ENCODE measurements at regions not wholly inside any gene's neighbourhood (a gene's known extent, or its start where the extent isn't known, plus 50 kb on each side); places are given as distances from the start of the nearest gene placed in this dataset.

DNA sequence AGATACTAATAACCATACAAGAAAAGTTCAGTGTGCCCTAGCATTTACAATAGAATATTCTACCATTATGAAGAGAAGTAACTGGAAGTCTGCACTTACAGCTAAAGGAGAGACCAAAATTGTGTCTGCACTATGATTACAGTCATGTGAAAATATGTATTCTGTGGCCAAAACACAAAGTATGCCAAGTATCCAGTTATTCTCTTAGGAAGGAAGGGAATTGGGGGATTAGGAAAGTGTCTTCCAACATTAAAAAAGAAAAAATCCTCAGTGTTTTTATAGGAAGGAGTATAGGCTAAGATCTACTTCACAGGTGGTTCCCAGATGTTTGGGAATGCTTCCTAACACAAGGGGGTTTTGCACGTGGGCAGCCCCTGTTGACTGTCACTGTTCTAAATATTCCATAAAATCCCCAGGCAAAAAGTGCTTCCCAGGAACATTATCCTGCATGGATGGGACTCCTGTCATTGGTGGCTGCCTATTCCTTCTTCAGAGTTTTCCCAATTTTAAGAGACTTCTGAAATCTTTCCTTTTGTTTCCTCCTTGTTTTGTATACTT lies 180.2 kb upstream of the KLHL29 start:
- Histone ChIP-seq H3K9me3 (no peaks in the 10 kb centered on the region), H3K27me3 (no peaks in the 10 kb centered on the region), H3K36me3 (no peaks in the 10 kb centered on the region), H3K4me1 (no peaks in the 10 kb centered on the region), H3K27ac (no peak overlapping the region), H3K4me3 (no peak overlapping the region)
- intact Hi-C loops (cut with DNase I; ENCODE audit: low total_unique reads): no loop called here
- no peak for ATAC-seq
- in situ Hi-C loops (cut with MboI; ENCODE audit: low sequenced_read_pairs in 4 of 4): no loop called here
- no peak for TF ChIP-seq POLR2A (IDR thresholded peaks at IDR 0.05)
- TF ChIP-seq, protein P1, sequence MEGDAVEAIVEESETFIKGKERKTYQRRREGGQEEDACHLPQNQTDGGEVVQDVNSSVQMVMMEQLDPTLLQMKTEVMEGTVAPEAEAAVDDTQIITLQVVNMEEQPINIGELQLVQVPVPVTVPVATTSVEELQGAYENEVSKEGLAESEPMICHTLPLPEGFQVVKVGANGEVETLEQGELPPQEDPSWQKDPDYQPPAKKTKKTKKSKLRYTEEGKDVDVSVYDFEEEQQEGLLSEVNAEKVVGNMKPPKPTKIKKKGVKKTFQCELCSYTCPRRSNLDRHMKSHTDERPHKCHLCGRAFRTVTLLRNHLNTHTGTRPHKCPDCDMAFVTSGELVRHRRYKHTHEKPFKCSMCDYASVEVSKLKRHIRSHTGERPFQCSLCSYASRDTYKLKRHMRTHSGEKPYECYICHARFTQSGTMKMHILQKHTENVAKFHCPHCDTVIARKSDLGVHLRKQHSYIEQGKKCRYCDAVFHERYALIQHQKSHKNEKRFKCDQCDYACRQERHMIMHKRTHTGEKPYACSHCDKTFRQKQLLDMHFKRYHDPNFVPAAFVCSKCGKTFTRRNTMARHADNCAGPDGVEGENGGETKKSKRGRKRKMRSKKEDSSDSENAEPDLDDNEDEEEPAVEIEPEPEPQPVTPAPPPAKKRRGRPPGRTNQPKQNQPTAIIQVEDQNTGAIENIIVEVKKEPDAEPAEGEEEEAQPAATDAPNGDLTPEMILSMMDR (IDR thresholded peaks at IDR 0.05 in 4 of 5, conservative IDR thresholded peaks at IDR 0.05 in 1 of 5): no peak
- no peak for DNase-seq

DNA sequence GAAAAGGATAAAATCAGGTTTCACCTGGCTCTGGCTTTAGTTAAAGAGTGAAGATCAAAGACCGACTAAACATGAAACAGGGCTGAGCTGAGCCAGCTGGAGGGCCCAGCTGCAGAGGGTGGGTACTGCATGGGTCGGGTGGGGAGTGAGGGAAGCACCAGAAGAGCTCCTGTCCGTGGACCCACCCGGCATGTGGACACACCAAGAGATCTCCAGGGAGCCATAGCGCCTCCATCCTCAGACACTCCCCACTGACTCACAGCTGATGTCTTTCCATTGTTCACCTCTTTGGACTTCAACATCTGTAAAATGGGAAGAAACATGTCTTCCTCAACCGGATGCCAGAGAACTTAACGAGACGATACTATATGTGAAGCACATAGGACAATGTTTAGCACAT lies 178.3 kb upstream of the KLHL29 start:
- Histone ChIP-seq H3K27ac (no peak overlapping the region), H3K36me3 (no peaks in the 10 kb centered on the region), H3K9me3 (no peaks in the 10 kb centered on the region), H3K27me3 (no peaks in the 10 kb centered on the region), H3K4me3 (no peak overlapping the region), H3K4me1 (no peaks in the 10 kb centered on the region)
- in situ Hi-C loops (cut with MboI; ENCODE audit: low sequenced_read_pairs in 4 of 4) (no loop called here), intact Hi-C loops (cut with DNase I; ENCODE audit: low total_unique reads) (no loop called here)
- no peak for TF ChIP-seq POLR2A (IDR thresholded peaks at IDR 0.05)
- TF ChIP-seq, protein P1 (IDR thresholded peaks at IDR 0.05 in 4 of 5, conservative IDR thresholded peaks at IDR 0.05 in 1 of 5): no peak
- no peak for ATAC-seq
- no peak for DNase-seq

DNA sequence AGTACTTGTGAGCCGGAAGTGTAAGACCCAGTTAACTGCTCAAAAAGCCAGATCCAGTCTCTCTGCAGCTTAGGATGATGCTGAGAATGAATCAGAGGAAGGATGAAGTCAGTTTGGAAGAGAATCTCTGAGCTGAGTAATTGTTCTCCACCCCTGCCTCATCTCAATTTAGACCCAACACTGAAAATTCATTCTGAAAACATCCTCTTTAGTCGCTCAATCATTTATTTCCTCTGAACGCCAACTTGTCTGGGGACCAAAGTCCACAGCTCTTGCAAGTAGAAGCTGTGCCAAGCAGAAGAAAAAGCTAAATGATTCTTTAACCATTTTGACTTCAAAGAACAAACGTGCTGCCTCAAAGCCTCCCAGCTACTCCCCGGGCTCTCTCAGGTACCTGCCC lies 177.1 kb upstream of the KLHL29 start:
- no peak for DNase-seq
- no peak for ATAC-seq
- Histone ChIP-seq H3K4me1 (no peaks in the 10 kb centered on the region), H3K27me3 (no peaks in the 10 kb centered on the region), H3K4me3 (no peak overlapping the region), H3K9me3 (no peaks in the 10 kb centered on the region), H3K27ac (no peak overlapping the region), H3K36me3 (no peaks in the 10 kb centered on the region)
- in situ Hi-C loops (cut with MboI; ENCODE audit: low sequenced_read_pairs in 4 of 4) (no loop called here), intact Hi-C loops (cut with DNase I; ENCODE audit: low total_unique reads) (no loop called here)
- no peak for TF ChIP-seq POLR2A (IDR thresholded peaks at IDR 0.05)
- TF ChIP-seq, protein P1 (IDR thresholded peaks at IDR 0.05 in 4 of 5, conservative IDR thresholded peaks at IDR 0.05 in 1 of 5): no peak

DNA sequence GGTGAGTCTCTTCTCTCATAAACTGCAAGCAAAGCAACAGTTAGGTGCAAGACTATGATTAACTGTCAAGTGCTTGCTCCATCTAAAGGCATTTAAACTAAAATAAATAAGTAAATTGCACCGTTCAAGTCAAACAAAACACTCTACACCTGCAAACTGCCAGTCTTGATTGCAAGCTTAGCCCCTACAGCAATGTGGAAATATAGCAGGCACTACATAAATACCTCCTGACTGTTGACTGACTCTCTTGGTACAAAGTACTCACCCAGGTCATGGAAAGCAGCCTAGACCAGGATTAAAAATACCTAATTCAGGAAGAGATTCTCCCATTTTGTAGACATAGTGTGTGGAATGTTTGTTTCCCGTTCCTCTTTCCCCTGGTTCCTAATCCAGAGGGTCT lies 176.6 kb upstream of the KLHL29 start:
- H3K27me3 ChIP-seq: no peaks in the 10 kb centered on the region
- in situ Hi-C loops (cut with MboI; ENCODE audit: low sequenced_read_pairs in 4 of 4): no loop called here
- H3K4me3 ChIP-seq: no peak overlapping the region
- DNase-seq (no peak), ATAC-seq (no peak)
- no peaks in the 10 kb centered on the region for H3K9me3 ChIP-seq
- no peak overlapping the region for H3K27ac ChIP-seq
- H3K4me1 ChIP-seq: no peaks in the 10 kb centered on the region
- intact Hi-C loops (cut with DNase I; ENCODE audit: low total_unique reads): no loop called here
- no peak for TF ChIP-seq POLR2A (IDR thresholded peaks at IDR 0.05)
- TF ChIP-seq, protein P1 (IDR thresholded peaks at IDR 0.05 in 4 of 5, conservative IDR thresholded peaks at IDR 0.05 in 1 of 5): no peak
- H3K36me3 ChIP-seq: no peaks in the 10 kb centered on the region

DNA sequence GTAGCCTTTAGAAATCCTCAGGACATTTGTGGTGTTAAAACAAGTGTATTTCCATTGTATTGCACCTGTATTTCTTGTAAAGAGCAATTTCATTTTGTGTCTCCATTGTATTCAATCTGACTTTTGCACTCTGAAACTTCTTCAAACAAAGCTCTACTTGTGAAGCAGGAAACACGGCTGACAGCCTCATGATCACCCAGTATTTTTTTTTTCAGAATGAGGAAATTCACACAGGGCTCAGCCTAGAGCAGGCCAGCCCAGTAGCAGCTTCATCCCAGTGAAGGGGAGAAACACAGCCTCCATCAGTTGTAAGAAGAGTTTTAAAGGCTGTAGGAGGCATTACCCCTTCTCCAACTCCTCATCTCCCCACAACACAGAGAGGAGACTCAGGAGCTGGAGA lies 175.9 kb upstream of the KLHL29 start:
- TF ChIP-seq, protein P1 (IDR thresholded peaks at IDR 0.05 in 4 of 5, conservative IDR thresholded peaks at IDR 0.05 in 1 of 5): no peak
- no peak for TF ChIP-seq POLR2A (IDR thresholded peaks at IDR 0.05)
- ATAC-seq (no peak), DNase-seq (no peak)
- H3K27ac ChIP-seq: no peak overlapping the region
- no peak overlapping the region for H3K4me3 ChIP-seq
- H3K4me1 ChIP-seq: no peaks in the 10 kb centered on the region
- no peaks in the 10 kb centered on the region for H3K27me3 ChIP-seq
- in situ Hi-C loops (cut with MboI; ENCODE audit: low sequenced_read_pairs in 4 of 4): no loop called here
- H3K9me3 ChIP-seq: no peaks in the 10 kb centered on the region
- no peaks in the 10 kb centered on the region for H3K36me3 ChIP-seq
- intact Hi-C loops (cut with DNase I; ENCODE audit: low total_unique reads): no loop called here

Data from gastrocnemius medialis (tissue), 4 donors.